ENCODE measurements at regions not wholly inside any gene's neighbourhood (a gene's known extent, or its start where the extent isn't known, plus 50 kb on each side); places are given as distances from the start of the nearest gene placed in this dataset.

DNA sequence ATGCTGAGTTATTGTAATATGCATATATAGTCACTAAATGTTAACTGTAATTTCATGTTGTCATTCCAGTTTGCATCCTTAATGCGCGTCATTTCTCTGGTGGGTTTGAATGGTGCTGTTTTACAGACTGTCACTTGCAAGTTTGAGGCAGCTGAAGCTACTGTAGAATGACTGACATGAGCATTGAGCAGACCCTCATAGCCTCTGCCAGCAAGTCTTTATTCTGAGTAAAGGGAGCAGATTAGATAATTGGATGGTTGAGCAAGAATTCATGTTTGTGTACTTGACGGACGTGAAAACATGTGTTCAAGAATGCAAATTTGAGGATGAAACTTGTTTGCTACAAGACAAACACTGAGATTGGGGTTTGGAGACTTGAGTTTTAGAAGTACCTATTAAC, 854.8 kb upstream of the KLHL29 start:
- Histone ChIP-seq H3K27ac (no peak overlapping the region), H3K36me3 (ENCODE audit: low read depth, missing control alignments) (no peaks in the 10 kb centered on the region), H3K4me3 (no peak overlapping the region), H3K4me1 (no peaks in the 10 kb centered on the region), H3K27me3 (no peaks in the 10 kb centered on the region), H3K9me3 (no peaks in the 10 kb centered on the region)
- DNase-seq: no peak
- WGBS, 2 donors: 89 to 97% methylated on average over 4 of the region's 4 CpGs
- intact Hi-C loops (cut with DNase I; ENCODE audit: low total_unique reads): no loop called here
- TF ChIP-seq POLR2A (IDR thresholded peaks at IDR 0.05): no peak
- TF ChIP-seq, protein P1, sequence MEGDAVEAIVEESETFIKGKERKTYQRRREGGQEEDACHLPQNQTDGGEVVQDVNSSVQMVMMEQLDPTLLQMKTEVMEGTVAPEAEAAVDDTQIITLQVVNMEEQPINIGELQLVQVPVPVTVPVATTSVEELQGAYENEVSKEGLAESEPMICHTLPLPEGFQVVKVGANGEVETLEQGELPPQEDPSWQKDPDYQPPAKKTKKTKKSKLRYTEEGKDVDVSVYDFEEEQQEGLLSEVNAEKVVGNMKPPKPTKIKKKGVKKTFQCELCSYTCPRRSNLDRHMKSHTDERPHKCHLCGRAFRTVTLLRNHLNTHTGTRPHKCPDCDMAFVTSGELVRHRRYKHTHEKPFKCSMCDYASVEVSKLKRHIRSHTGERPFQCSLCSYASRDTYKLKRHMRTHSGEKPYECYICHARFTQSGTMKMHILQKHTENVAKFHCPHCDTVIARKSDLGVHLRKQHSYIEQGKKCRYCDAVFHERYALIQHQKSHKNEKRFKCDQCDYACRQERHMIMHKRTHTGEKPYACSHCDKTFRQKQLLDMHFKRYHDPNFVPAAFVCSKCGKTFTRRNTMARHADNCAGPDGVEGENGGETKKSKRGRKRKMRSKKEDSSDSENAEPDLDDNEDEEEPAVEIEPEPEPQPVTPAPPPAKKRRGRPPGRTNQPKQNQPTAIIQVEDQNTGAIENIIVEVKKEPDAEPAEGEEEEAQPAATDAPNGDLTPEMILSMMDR (IDR thresholded peaks at IDR 0.05): no peak

DNA sequence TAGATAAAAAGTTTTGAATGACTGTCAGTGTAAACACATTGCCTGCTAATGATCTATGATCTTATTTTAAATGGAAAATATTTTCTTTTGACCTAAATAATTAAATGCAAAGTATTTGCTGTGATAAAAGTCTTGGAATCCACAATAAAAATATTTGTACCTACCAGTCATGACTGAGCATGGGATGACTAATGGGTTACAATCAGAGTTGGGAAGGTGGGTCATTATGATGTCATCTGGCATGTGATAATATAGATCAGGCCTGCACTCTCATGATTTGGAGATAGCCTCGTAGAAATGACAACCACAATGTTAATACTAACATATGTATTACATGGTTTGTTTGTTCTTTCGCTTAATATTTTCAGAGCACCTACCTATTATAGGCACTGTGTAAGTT, 848.8 kb upstream of the KLHL29 start:
- no peaks in the 10 kb centered on the region for H3K27me3 ChIP-seq
- no peak for DNase-seq
- intact Hi-C loops (cut with DNase I; ENCODE audit: low total_unique reads): no loop called here
- no peak overlapping the region for H3K4me3 ChIP-seq
- TF ChIP-seq, protein P1 (IDR thresholded peaks at IDR 0.05): no peak
- no peak for TF ChIP-seq POLR2A (IDR thresholded peaks at IDR 0.05)
- 83 to 89% methylated on average over 2 of the region's 2 CpGs for WGBS, 2 donors
- no peaks in the 10 kb centered on the region for H3K4me1 ChIP-seq
- no peaks in the 10 kb centered on the region for H3K36me3 ChIP-seq (ENCODE audit: low read depth, missing control alignments)
- no peaks in the 10 kb centered on the region for H3K9me3 ChIP-seq
- H3K27ac ChIP-seq: no peak overlapping the region

DNA sequence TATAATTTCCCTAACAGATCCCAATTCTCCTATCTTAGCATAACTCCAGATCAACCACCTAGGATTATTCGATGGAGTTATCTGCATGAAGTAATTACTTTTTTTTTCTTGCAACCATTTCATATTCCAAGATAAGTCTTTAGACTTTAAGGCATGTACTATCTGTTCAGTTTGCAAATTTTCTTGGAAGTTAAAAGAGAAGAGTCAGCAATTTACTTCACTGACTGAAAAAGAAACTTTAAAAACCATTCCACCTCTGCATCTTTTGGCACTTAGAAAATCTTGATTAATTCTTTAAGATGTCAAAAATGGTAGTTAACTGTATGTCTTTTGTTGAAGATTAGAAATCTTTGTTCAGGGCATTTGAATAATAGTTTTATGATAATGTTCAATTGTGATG, 830.5 kb upstream of the KLHL29 start:
- no peak overlapping the region for H3K27ac ChIP-seq
- no peaks in the 10 kb centered on the region for H3K27me3 ChIP-seq
- H3K36me3 ChIP-seq (ENCODE audit: low read depth, missing control alignments): no peaks in the 10 kb centered on the region
- no peaks in the 10 kb centered on the region for H3K9me3 ChIP-seq
- TF ChIP-seq POLR2A (IDR thresholded peaks at IDR 0.05): no peak
- TF ChIP-seq, protein P1 (IDR thresholded peaks at IDR 0.05): no peak
- no peaks in the 10 kb centered on the region for H3K4me1 ChIP-seq
- 76 to 79% methylated on average over 1 of the region's 1 CpG for WGBS, 2 donors
- intact Hi-C loops (cut with DNase I; ENCODE audit: low total_unique reads): no loop called here
- DNase-seq: no peak
- no peak overlapping the region for H3K4me3 ChIP-seq

DNA sequence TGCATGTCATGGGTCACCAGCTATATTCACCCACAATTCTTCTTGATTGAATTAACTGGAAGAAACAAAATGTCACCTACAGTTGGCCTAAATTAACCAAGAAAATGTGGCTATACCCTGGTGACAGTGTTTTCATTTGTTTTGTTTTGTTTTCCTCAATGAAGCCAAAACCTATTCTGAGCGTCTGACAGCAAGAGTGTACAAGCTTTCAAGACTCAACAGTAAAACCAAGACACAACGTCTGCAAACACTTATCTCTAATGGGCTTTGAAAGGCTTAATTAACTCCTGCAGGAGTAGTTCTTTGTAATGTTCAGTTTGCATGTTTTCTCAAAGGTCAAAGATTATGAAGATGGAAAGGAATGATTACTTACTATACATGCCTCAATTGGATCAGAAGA, 827.6 kb upstream of the KLHL29 start:
- Histone ChIP-seq H3K4me3 (no peak overlapping the region), H3K27ac (no peak overlapping the region), H3K36me3 (ENCODE audit: low read depth, missing control alignments) (no peaks in the 10 kb centered on the region), H3K9me3 (no peaks in the 10 kb centered on the region), H3K27me3 (no peaks in the 10 kb centered on the region), H3K4me1 (no peaks in the 10 kb centered on the region)
- DNase-seq: no peak
- intact Hi-C loops (cut with DNase I; ENCODE audit: low total_unique reads): no loop called here
- 58 to 64% methylated on average over 2 of the region's 2 CpGs for WGBS, 2 donors
- no peak for TF ChIP-seq POLR2A (IDR thresholded peaks at IDR 0.05)
- TF ChIP-seq, protein P1 (IDR thresholded peaks at IDR 0.05): no peak

DNA sequence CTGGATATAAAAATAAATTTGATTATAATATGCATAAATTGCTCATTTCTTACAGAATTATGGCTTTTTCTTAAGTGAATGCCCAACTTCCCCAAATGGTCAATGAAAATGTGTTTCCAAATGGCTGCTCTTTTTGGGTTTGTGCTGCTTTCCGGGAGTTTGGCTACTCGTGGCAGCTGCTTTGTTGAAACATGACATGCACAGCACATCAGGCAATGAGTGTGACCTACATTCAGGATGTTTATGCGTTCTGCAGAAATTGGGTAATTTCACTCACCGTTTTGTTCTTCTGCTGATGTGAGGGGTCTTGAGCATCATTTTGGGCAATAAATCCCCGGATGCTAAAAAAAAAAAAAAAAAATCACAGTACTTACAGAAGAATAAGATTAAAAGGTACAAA, 825.0 kb upstream of the KLHL29 start:
- no peak for DNase-seq
- Histone ChIP-seq H3K27ac (no peak overlapping the region), H3K4me3 (no peak overlapping the region), H3K9me3 (no peaks in the 10 kb centered on the region), H3K36me3 (ENCODE audit: low read depth, missing control alignments) (no peaks in the 10 kb centered on the region), H3K27me3 (no peaks in the 10 kb centered on the region), H3K4me1 (no peaks in the 10 kb centered on the region)
- intact Hi-C loops (cut with DNase I; ENCODE audit: low total_unique reads): no loop called here
- 66 to 76% methylated on average over 5 of the region's 5 CpGs for WGBS, 2 donors
- TF ChIP-seq POLR2A (IDR thresholded peaks at IDR 0.05): no peak
- TF ChIP-seq, protein P1 (IDR thresholded peaks at IDR 0.05): no peak

Measured in testis (tissue), 2 donors.